ENCODE measurements at regions not wholly inside any gene's neighbourhood (a gene's known extent, or its start where the extent isn't known, plus 50 kb on each side); places are given as distances from the start of the nearest gene placed in this dataset.

- TF ChIP-seq CTCF (IDR thresholded peaks at IDR 0.05; ENCODE audit: insufficient read depth, low read depth, low read length) (no peak), EZH2 (IDR thresholded peaks at IDR 0.05; ENCODE audit: insufficient read depth, low read length) (no peak)
Observed at GRCh38 chr6:170110201-170111140, 180.4 kb downstream of the DLL1 start.

Data from astrocyte (in vitro differentiated cells and primary cell).